Thyroid gland (tissue), 4 donors: ENCODE measurements at regions not wholly inside any gene's neighbourhood (a gene's known extent, or its start where the extent isn't known, plus 50 kb on each side); places are given as distances from the start of the nearest gene placed in this dataset.
A peak's percentile ranks its signal among the peaks of the same experiment; 100 is the strongest.
"Not testable (repeated sequence)": the region's sequence is repeated elsewhere in the genome, so short reads cannot be mapped to it uniquely, and the experiment has no call there.

Source experiments
- POLR2A ChIP-seq, 2 donors: fragments of 450-650 bp; IDR thresholded peaks; one replicate each; pipeline ENCODE4 v1.6.1; 2017; ENCODE audit warnings: antibody characterized with exemption in 2 of 2, mild to moderate bottlenecking in 2 of 2, moderate library complexity in 1 of 2
- TF ChIP-seq, protein P1 (sequence below), 6 experiments: fragments of 200-600 bp in 3 of 6; fragments of 450-650 bp in 3 of 6; sonication (generic) in 3 of 6; IDR thresholded peaks; one replicate each; pipeline ENCODE4 v1.5.1; 2016 to 2019; ENCODE audit warnings: antibody characterized with exemption in 6 of 6, mild to moderate bottlenecking in 2 of 6, inconsistent platforms in 1 of 6, moderate library complexity in 1 of 6

DNA sequence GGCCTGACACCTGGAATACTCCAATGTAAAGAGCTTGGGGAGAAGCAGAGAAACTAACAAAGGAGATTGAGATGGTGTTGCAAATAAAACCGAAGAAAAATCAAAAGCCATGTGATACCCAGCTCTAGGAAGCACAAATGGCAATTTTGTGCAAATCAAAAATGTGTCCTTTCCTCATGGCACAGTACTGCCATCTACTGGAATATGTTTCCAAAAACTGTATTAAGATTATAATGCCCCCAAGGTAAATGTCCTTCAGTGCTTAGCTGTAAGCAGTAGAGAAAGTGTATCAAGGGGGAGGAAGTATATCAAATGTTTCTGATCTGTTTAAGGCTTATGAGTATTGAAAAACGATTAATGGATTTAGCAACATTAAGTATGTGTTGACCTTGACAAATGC lies 620.3 kb downstream of the ZWINT start:
- TF ChIP-seq, protein P1, sequence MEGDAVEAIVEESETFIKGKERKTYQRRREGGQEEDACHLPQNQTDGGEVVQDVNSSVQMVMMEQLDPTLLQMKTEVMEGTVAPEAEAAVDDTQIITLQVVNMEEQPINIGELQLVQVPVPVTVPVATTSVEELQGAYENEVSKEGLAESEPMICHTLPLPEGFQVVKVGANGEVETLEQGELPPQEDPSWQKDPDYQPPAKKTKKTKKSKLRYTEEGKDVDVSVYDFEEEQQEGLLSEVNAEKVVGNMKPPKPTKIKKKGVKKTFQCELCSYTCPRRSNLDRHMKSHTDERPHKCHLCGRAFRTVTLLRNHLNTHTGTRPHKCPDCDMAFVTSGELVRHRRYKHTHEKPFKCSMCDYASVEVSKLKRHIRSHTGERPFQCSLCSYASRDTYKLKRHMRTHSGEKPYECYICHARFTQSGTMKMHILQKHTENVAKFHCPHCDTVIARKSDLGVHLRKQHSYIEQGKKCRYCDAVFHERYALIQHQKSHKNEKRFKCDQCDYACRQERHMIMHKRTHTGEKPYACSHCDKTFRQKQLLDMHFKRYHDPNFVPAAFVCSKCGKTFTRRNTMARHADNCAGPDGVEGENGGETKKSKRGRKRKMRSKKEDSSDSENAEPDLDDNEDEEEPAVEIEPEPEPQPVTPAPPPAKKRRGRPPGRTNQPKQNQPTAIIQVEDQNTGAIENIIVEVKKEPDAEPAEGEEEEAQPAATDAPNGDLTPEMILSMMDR (IDR thresholded peaks at IDR 0.05), result peak in 2 of 6 experiments; percentile 30
- not testable (repeated sequence) for TF ChIP-seq POLR2A (IDR thresholded peaks at IDR 0.05)
